Hematopoietic multipotent progenitor cell treated with erythropoietin and hydrocortisone succinate and interleukin-3 and kit ligand, for 15 days (in vitro differentiated cells): ENCODE measurements at regions not wholly inside any gene's neighbourhood (a gene's known extent, or its start where the extent isn't known, plus 50 kb on each side); places are given as distances from the start of the nearest gene placed in this dataset.

Experiments
- DNase-seq: peaks from one replicate; pipeline ENCODE4 v3.0.0-alpha.2; 2015; ENCODE audit warnings: low spot score

- no peak for DNase-seq
These were observed 452.9 kb downstream of the GRXCR1 start for GRCh38 chr4:43345323-43345925.

- no peak for DNase-seq
These were observed 456.1 kb downstream of the GRXCR1 start for GRCh38 chr4:43348591-43348990.

- DNase-seq: no peak
These were observed 459.7 kb downstream of the GRXCR1 start for GRCh38 chr4:43351970-43352806.

- no peak for DNase-seq
These were observed 460.3 kb downstream of the GRXCR1 start for GRCh38 chr4:43352859-43353258.

- DNase-seq: no peak
These were observed 461.0 kb downstream of the GRXCR1 start for GRCh38 chr4:43353552-43353951.

GRCh38 chr4:43356786-43357185 is 464.3 kb downstream of the GRXCR1 start:
- no peak for DNase-seq

GRCh38 chr4:43357252-43357974 is 464.9 kb downstream of the GRXCR1 start:
- no peak for DNase-seq

GRCh38 chr4:43360296-43360695 is 467.8 kb downstream of the GRXCR1 start:
- DNase-seq: no peak

- no peak for DNase-seq
These were observed 470.5 kb downstream of the GRXCR1 start for GRCh38 chr4:43362875-43363636.

GRCh38 chr4:43369036-43369594 is 476.6 kb downstream of the GRXCR1 start:
- no peak for DNase-seq

- no peak for DNase-seq
These were observed 480.7 kb downstream of the GRXCR1 start for GRCh38 chr4:43373201-43373600.

GRCh38 chr4:43374216-43374751 is 481.8 kb downstream of the GRXCR1 start:
- no peak for DNase-seq

GRCh38 chr4:43379016-43379415 is 486.5 kb downstream of the GRXCR1 start:
- no peak for DNase-seq

GRCh38 chr4:43380093-43380492 is 487.6 kb downstream of the GRXCR1 start:
- DNase-seq: no peak

- no peak for DNase-seq
These were observed 498.6 kb downstream of the GRXCR1 start for GRCh38 chr4:43391069-43391468.

- DNase-seq: no peak
These were observed 502.5 kb downstream of the GRXCR1 start for GRCh38 chr4:43394976-43395375.

GRCh38 chr4:43399726-43400125 is 507.2 kb downstream of the GRXCR1 start:
- DNase-seq: no peak

- DNase-seq: no peak
These were observed 509.9 kb downstream of the GRXCR1 start for GRCh38 chr4:43402393-43402792.

- no peak for DNase-seq
These were observed 518.1 kb downstream of the GRXCR1 start for GRCh38 chr4:43410636-43411035.

- DNase-seq: no peak
These were observed 518.7 kb downstream of the GRXCR1 start for GRCh38 chr4:43411226-43411625.

- DNase-seq: no peak
These were observed 530.8 kb downstream of the GRXCR1 start for GRCh38 chr4:43423276-43423675.

GRCh38 chr4:43425206-43425605 is 532.7 kb downstream of the GRXCR1 start:
- DNase-seq: no peak
